ENCODE measurements at regions not wholly inside any gene's neighbourhood (a gene's known extent, or its start where the extent isn't known, plus 50 kb on each side); places are given as distances from the start of the nearest gene placed in this dataset.

DNA sequence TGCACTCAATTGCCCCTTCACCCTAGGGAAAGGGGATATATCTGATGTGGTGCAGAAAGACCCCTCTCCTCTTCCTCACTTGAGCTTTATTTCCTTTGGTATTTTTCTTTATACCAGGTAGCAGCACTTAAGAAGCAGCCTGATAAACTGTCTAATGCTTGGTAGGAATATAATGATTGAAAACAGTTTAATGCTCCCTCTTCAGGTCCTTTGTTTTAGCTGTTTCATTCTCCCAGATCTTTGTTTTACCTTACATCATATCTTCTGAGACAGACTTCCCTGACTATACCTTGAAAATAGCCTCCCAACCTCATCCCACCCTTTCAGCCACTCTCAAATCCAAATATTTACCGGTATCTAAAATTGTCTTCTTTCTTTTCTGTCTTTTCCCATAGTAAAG is 87.9 kb downstream of the NUDT12 start:
- Mint-ChIP-seq H3K4me1 (ENCODE audit: low read depth, unreplicated experiment) (peaks cover 5% of the 10 kb centered on the region), H3K9me3 (ENCODE audit: unreplicated experiment) (no peaks in the 10 kb centered on the region), H3K4me3 (ENCODE audit: unreplicated experiment) (no peak overlapping the region), H3K27me3 (ENCODE audit: insufficient read depth, unreplicated experiment) (no peaks in the 10 kb centered on the region), H3K27ac (ENCODE audit: unreplicated experiment) (peak overlapping the region; percentile 65), H3K36me3 (ENCODE audit: insufficient read depth, unreplicated experiment) (no peaks in the 10 kb centered on the region)
- POLR2A ChIA-PET, result no interaction called here
- Histone ChIP-seq H3K27me3 (replicated peaks; ENCODE audit: control insufficient read depth, insufficient read depth, low read length) (no peaks in the 10 kb centered on the region), H3K4me3 (ENCODE audit: low read depth, low read length) (no peak overlapping the region), H3K36me3 (ENCODE audit: control insufficient read depth, insufficient read depth, low read length) (no peaks in the 10 kb centered on the region), H3K9me3 (no peaks in the 10 kb centered on the region), H3K4me1 (peaks cover 8% of the 10 kb centered on the region; the same call in 1 of the 2 replicates)
- no peak for DNase-seq
- CTCF ChIA-PET, result interaction anchor here (0.5 to 2.6 kb wide), 6 partner anchors 8 to 258 kb away, joined by 3 to 24 read pairs (median 4); partner anchors contain the start of gene MACIR
- intact Hi-C loops (cut with micrococcal nuclease; ENCODE audit: unreplicated experiment), result loop anchor here (1.0 to 5.0 kb wide), 4 partner anchors 216 to 792 kb away; partner anchors contain the start of gene MACIR
- TF ChIP-seq CTCF (IDR thresholded peaks at IDR 0.05; ENCODE audit: insufficient read depth in 1 of 2, low read depth in 1 of 2, low read length in 1 of 2, severe bottlenecking in 1 of 2, unreplicated experiment in 1 of 2), result no peak
- no TSS peak for BruUV-seq (replicated peaks)

- Histone ChIP-seq H3K36me3 (ENCODE audit: control insufficient read depth, insufficient read depth, low read length) (no peaks in the 10 kb centered on the region), H3K9me3 (no peaks in the 10 kb centered on the region), H3K27me3 (replicated peaks; ENCODE audit: control insufficient read depth, insufficient read depth, low read length) (no peaks in the 10 kb centered on the region), H3K4me3 (ENCODE audit: low read depth, low read length) (no peak overlapping the region), H3K4me1 (peaks cover 8% of the 10 kb centered on the region; the same call in 1 of the 2 replicates)
- no peak overlapping the region for H3K4me3 Mint-ChIP-seq (ENCODE audit: unreplicated experiment)
- TF ChIP-seq CTCF (IDR thresholded peaks at IDR 0.05; ENCODE audit: insufficient read depth in 1 of 2, low read depth in 1 of 2, low read length in 1 of 2, severe bottlenecking in 1 of 2, unreplicated experiment in 1 of 2), result no peak
- H3K9me3 Mint-ChIP-seq (ENCODE audit: unreplicated experiment), result no peaks in the 10 kb centered on the region
- CTCF ChIA-PET, result no interaction called here
- peaks cover 5% of the 10 kb centered on the region for H3K4me1 Mint-ChIP-seq (ENCODE audit: low read depth, unreplicated experiment)
- no peaks in the 10 kb centered on the region for H3K27me3 Mint-ChIP-seq (ENCODE audit: insufficient read depth, unreplicated experiment)
- DNase-seq, result no peak
- no TSS peak for BruUV-seq (replicated peaks)
- intact Hi-C loops (cut with micrococcal nuclease; ENCODE audit: unreplicated experiment), result loop anchor here (2.0 kb wide), 1 partner anchor 249 kb away; no protein-coding TSS in a partner anchor
- H3K36me3 Mint-ChIP-seq (ENCODE audit: insufficient read depth, unreplicated experiment), result no peaks in the 10 kb centered on the region
- POLR2A ChIA-PET, result no interaction called here
- H3K27ac Mint-ChIP-seq (ENCODE audit: unreplicated experiment), result no peak overlapping the region
Observed at GRCh38 chr5:103473725-103474124, 88.9 kb downstream of the NUDT12 start.

GRCh38 chr5:103472830-103473229 is 89.8 kb downstream of the NUDT12 start:
- H3K4me3 Mint-ChIP-seq (ENCODE audit: unreplicated experiment), result no peak overlapping the region
- intact Hi-C loops (cut with micrococcal nuclease; ENCODE audit: unreplicated experiment), result no loop called here
- H3K9me3 Mint-ChIP-seq (ENCODE audit: unreplicated experiment), result no peaks in the 10 kb centered on the region
- Histone ChIP-seq H3K36me3 (ENCODE audit: control insufficient read depth, insufficient read depth, low read length) (no peaks in the 10 kb centered on the region), H3K4me1 (peaks cover 8% of the 10 kb centered on the region; the same call in 1 of the 2 replicates), H3K27me3 (replicated peaks; ENCODE audit: control insufficient read depth, insufficient read depth, low read length) (no peaks in the 10 kb centered on the region), H3K4me3 (ENCODE audit: low read depth, low read length) (no peak overlapping the region), H3K9me3 (no peaks in the 10 kb centered on the region)
- BruUV-seq (replicated peaks), result no TSS peak
- no peak for DNase-seq
- no peak for TF ChIP-seq CTCF (IDR thresholded peaks at IDR 0.05; ENCODE audit: insufficient read depth in 1 of 2, low read depth in 1 of 2, low read length in 1 of 2, severe bottlenecking in 1 of 2, unreplicated experiment in 1 of 2)
- H3K27me3 Mint-ChIP-seq (ENCODE audit: insufficient read depth, unreplicated experiment), result no peaks in the 10 kb centered on the region
- POLR2A ChIA-PET, result no interaction called here
- peaks cover 5% of the 10 kb centered on the region for H3K4me1 Mint-ChIP-seq (ENCODE audit: low read depth, unreplicated experiment)
- H3K27ac Mint-ChIP-seq (ENCODE audit: unreplicated experiment), result no peak overlapping the region
- H3K36me3 Mint-ChIP-seq (ENCODE audit: insufficient read depth, unreplicated experiment), result no peaks in the 10 kb centered on the region
- CTCF ChIA-PET, result no interaction called here

All from Caco-2 (cell line).